ENCODE measurements at regions not wholly inside any gene's neighbourhood (a gene's known extent, or its start where the extent isn't known, plus 50 kb on each side); places are given as distances from the start of the nearest gene placed in this dataset.

GRCh38 chr12:13428538-13429265 is 232.2 kb downstream of the EMP1 start:
- Histone ChIP-seq H3K9ac (ENCODE audit: low read length in 3 of 3) (no peak overlapping the region), H3K4me1 (ENCODE audit: control insufficient read depth in 2 of 3, insufficient read depth in 2 of 3, low read depth in 1 of 3, low read length in 3 of 3) (no peaks in the 10 kb centered on the region), H3K9me3 (ENCODE audit: control insufficient read depth in 2 of 3, insufficient read depth in 1 of 3, low read length in 3 of 3) (no peaks in the 10 kb centered on the region), H3K27ac (ENCODE audit: low read depth in 2 of 2, low read length in 2 of 2) (no peak overlapping the region), H3K27me3 (ENCODE audit: control insufficient read depth, insufficient read depth, low read length) (no peaks in the 10 kb centered on the region), H3K4me3 (ENCODE audit: low read length in 3 of 3) (no peak overlapping the region), H3K36me3 (ENCODE audit: control insufficient read depth in 2 of 3, insufficient read depth in 3 of 3, low read length in 3 of 3) (no peaks in the 10 kb centered on the region)
- intact Hi-C loops (cut with DNase I) = no loop called here
- DNase-seq = peak in 2 of 5 donors; percentile 32 to 50
- FAIRE-seq = no peak
- no peak for TF ChIP-seq CTCF (IDR thresholded peaks at IDR 0.05; ENCODE audit: borderline replicate concordance, extremely low read depth, insufficient read depth)

GRCh38 chr12:13425766-13426165 is 229.2 kb downstream of the EMP1 start:
- FAIRE-seq = no peak
- no peaks in the 10 kb centered on the region for H3K9me3 ChIP-seq (ENCODE audit: control insufficient read depth in 2 of 3, insufficient read depth in 1 of 3, low read length in 3 of 3)
- intact Hi-C loops (cut with DNase I) = no loop called here

GRCh38 chr12:13422291-13422690 is 225.8 kb downstream of the EMP1 start:
- no peak for DNase-seq
- FAIRE-seq = no peak
- Histone ChIP-seq H3K4me1 (ENCODE audit: control insufficient read depth in 2 of 3, insufficient read depth in 2 of 3, low read depth in 1 of 3, low read length in 3 of 3) (no peaks in the 10 kb centered on the region), H3K36me3 (ENCODE audit: control insufficient read depth in 2 of 3, insufficient read depth in 3 of 3, low read length in 3 of 3) (no peaks in the 10 kb centered on the region), H3K9ac (ENCODE audit: low read length in 3 of 3) (no peak overlapping the region), H3K4me3 (ENCODE audit: low read length in 3 of 3) (no peak overlapping the region), H3K27me3 (ENCODE audit: control insufficient read depth, insufficient read depth, low read length) (no peaks in the 10 kb centered on the region), H3K9me3 (ENCODE audit: control insufficient read depth in 2 of 3, insufficient read depth in 1 of 3, low read length in 3 of 3) (no peaks in the 10 kb centered on the region), H3K27ac (ENCODE audit: low read depth in 2 of 2, low read length in 2 of 2) (no peak overlapping the region)
- intact Hi-C loops (cut with DNase I) = no loop called here
- TF ChIP-seq CTCF (IDR thresholded peaks at IDR 0.05; ENCODE audit: borderline replicate concordance, extremely low read depth, insufficient read depth) = no peak

More at GRCh38 chr12:13425766-13426165, 229.2 kb downstream of the EMP1 start:
- TF ChIP-seq CTCF (IDR thresholded peaks at IDR 0.05; ENCODE audit: borderline replicate concordance, extremely low read depth, insufficient read depth) = no peak
- H3K27me3 ChIP-seq (ENCODE audit: control insufficient read depth, insufficient read depth, low read length) = no peaks in the 10 kb centered on the region
- DNase-seq = no peak
- H3K36me3 ChIP-seq (ENCODE audit: control insufficient read depth in 2 of 3, insufficient read depth in 3 of 3, low read length in 3 of 3) = no peaks in the 10 kb centered on the region
- H3K27ac ChIP-seq (ENCODE audit: low read depth in 2 of 2, low read length in 2 of 2) = no peak overlapping the region
- no peaks in the 10 kb centered on the region for H3K4me1 ChIP-seq (ENCODE audit: control insufficient read depth in 2 of 3, insufficient read depth in 2 of 3, low read depth in 1 of 3, low read length in 3 of 3)
- no peak overlapping the region for H3K4me3 ChIP-seq (ENCODE audit: low read length in 3 of 3)
- H3K9ac ChIP-seq (ENCODE audit: low read length in 3 of 3) = no peak overlapping the region

GRCh38 chr12:13417516-13417915 is 221.0 kb downstream of the EMP1 start:
- no peak overlapping the region for H3K9ac ChIP-seq (ENCODE audit: low read length in 3 of 3)
- no peak overlapping the region for H3K4me3 ChIP-seq (ENCODE audit: low read length in 3 of 3)
- intact Hi-C loops (cut with DNase I) = no loop called here
- no peaks in the 10 kb centered on the region for H3K36me3 ChIP-seq (ENCODE audit: control insufficient read depth in 2 of 3, insufficient read depth in 3 of 3, low read length in 3 of 3)
- FAIRE-seq (no peak), DNase-seq (no peak)
- no peaks in the 10 kb centered on the region for H3K27me3 ChIP-seq (ENCODE audit: control insufficient read depth, insufficient read depth, low read length)
- no peak overlapping the region for H3K27ac ChIP-seq (ENCODE audit: low read depth in 2 of 2, low read length in 2 of 2)
- TF ChIP-seq CTCF (IDR thresholded peaks at IDR 0.05; ENCODE audit: borderline replicate concordance, extremely low read depth, insufficient read depth) = no peak
- no peaks in the 10 kb centered on the region for H3K4me1 ChIP-seq (ENCODE audit: control insufficient read depth in 2 of 3, insufficient read depth in 2 of 3, low read depth in 1 of 3, low read length in 3 of 3)
- no peaks in the 10 kb centered on the region for H3K9me3 ChIP-seq (ENCODE audit: control insufficient read depth in 2 of 3, insufficient read depth in 1 of 3, low read length in 3 of 3)
